Activated T-helper 17 cell treated with anti-CD3 and anti-CD28 coated beads, Interleukin-2, amount 50 U/mL, for 72 hours (primary cell): ENCODE measurements at regions not wholly inside any gene's neighbourhood (a gene's known extent, or its start where the extent isn't known, plus 50 kb on each side); places are given as distances from the start of the nearest gene placed in this dataset.

Experiments used
- ATAC-seq: fragments of 150-1000 bp; cut with Tn5 transposase; replicated peaks from 2 replicates; pipeline ENCODE4 v1.10.0; 2021; ENCODE audit warnings: mild to moderate bottlenecking, moderate library complexity
- H3K27ac Mint-ChIP-seq: one replicate; pipeline ENCODE4 v1.8.0; 2022; ENCODE audit warnings: mixed read lengths
- H3K27me3 Mint-ChIP-seq: one replicate; pipeline ENCODE4 v1.8.0; 2022; ENCODE audit warnings: mixed read lengths
- H3K36me3 Mint-ChIP-seq: one replicate; pipeline ENCODE4 v1.8.0; 2022; ENCODE audit warnings: low read depth, mild to moderate bottlenecking, mixed read lengths
- H3K4me1 Mint-ChIP-seq: one replicate; pipeline ENCODE4 v1.8.0; 2022; ENCODE audit warnings: mixed read lengths
- H3K4me3 Mint-ChIP-seq: one replicate; pipeline ENCODE4 v1.8.0; 2022; ENCODE audit warnings: mild to moderate bottlenecking, mixed read lengths
- H3K9me3 Mint-ChIP-seq: one replicate; pipeline ENCODE4 v1.8.0; 2022; ENCODE audit warnings: mixed read lengths

DNA sequence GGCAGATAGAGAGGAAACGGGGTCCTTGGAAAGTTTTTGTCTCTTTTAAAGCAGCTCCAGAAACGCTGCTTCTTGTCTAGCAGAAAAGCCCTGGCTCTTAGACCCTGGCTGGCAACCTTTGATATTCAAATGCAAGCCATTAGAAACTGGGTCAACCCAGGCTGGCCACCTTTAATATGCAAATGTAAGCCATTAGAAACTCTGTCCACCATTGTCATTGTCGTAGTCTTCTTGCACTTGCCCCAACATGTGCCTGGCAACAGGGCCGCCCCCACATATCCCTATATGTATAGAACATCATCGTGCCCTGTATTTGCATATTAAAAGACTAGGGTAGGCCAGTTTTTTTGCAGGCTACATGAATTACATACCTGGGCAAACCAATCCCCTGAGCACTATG lies 621.3 kb upstream of the DPP6 start:
- H3K9me3 Mint-ChIP-seq = peaks cover 2% of the 10 kb centered on the region
- H3K27me3 Mint-ChIP-seq = no peaks in the 10 kb centered on the region
- H3K4me3 Mint-ChIP-seq = no peak overlapping the region
- no peak for ATAC-seq
- H3K36me3 Mint-ChIP-seq = no peaks in the 10 kb centered on the region
- no peaks in the 10 kb centered on the region for H3K4me1 Mint-ChIP-seq
- H3K27ac Mint-ChIP-seq = no peak overlapping the region

DNA sequence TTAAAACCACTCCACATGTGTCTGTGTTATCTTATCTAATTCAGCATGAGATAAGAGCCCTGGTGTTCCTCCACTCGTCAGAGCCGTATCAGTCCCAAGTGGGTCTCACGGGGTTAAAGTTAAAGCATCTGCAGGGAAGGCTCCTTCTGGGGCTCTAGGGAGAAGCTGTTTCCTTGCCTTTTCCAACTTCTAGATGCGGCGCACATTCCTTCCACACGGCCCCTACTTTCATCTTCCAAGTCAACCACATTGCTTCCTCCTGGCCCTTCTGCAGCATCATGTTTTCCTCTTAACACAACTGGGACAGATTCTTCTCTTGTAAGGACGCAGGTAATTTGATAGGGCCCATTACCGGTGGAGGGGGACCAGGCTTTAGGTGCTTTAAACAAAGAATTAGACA lies 620.1 kb upstream of the DPP6 start:
- Mint-ChIP-seq H3K27me3 (no peaks in the 10 kb centered on the region), H3K9me3 (peaks cover 3% of the 10 kb centered on the region)
- no peak for ATAC-seq

DNA sequence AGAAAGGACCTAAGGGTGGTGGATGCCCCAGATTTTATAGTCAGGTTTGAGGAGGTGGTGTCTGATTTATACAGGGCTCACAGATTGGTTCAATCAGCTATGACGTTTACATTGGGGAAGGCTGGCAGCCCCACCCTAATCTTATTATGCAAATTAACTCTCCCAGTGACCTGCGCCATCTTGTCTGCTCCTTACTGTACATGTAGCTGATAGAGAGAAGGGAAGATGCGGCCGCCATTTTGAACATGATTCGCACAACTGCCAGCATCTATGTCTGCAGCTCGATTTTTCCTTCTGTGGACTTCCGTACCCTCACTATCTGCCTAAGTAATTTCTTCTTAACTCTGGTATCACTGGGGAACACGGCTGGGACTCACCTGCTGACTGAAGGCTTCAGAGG lies 619.0 kb upstream of the DPP6 start:
- no peaks in the 10 kb centered on the region for H3K36me3 Mint-ChIP-seq
- no peak overlapping the region for H3K4me3 Mint-ChIP-seq
- no peak overlapping the region for H3K27ac Mint-ChIP-seq
- no peaks in the 10 kb centered on the region for H3K27me3 Mint-ChIP-seq
- ATAC-seq = no peak
- no peaks in the 10 kb centered on the region for H3K4me1 Mint-ChIP-seq
- H3K9me3 Mint-ChIP-seq = peaks cover 3% of the 10 kb centered on the region

More for the DNA sequence above, 620.1 kb upstream of the DPP6 start:
- Mint-ChIP-seq H3K4me3 (no peak overlapping the region), H3K4me1 (no peaks in the 10 kb centered on the region), H3K36me3 (no peaks in the 10 kb centered on the region), H3K27ac (no peak overlapping the region)

DNA sequence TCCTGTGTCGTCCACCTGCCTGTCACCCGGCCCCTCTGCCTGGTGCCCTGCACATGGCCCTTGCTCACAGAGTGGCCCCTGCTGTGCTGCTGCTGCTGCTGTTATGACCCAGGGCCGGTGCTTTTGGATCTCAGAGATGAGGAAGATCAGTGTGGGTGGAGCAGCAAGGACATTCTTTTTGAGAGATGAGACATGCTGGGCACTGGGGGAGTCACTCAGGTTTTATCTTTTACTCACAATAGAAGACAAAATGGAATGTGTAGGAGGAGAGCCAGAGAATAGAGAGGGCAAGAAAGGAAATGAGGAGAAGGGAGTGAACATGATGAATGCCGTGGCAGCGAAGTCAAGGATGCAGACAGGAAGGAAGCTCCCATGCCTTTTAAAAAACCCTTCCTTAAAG lies 611.5 kb upstream of the DPP6 start:
- no peaks in the 10 kb centered on the region for H3K36me3 Mint-ChIP-seq
- ATAC-seq = no peak
- no peak overlapping the region for H3K27ac Mint-ChIP-seq
- no peaks in the 10 kb centered on the region for H3K4me1 Mint-ChIP-seq
- no peaks in the 10 kb centered on the region for H3K27me3 Mint-ChIP-seq
- H3K9me3 Mint-ChIP-seq = peaks cover 3% of the 10 kb centered on the region
- no peak overlapping the region for H3K4me3 Mint-ChIP-seq

DNA sequence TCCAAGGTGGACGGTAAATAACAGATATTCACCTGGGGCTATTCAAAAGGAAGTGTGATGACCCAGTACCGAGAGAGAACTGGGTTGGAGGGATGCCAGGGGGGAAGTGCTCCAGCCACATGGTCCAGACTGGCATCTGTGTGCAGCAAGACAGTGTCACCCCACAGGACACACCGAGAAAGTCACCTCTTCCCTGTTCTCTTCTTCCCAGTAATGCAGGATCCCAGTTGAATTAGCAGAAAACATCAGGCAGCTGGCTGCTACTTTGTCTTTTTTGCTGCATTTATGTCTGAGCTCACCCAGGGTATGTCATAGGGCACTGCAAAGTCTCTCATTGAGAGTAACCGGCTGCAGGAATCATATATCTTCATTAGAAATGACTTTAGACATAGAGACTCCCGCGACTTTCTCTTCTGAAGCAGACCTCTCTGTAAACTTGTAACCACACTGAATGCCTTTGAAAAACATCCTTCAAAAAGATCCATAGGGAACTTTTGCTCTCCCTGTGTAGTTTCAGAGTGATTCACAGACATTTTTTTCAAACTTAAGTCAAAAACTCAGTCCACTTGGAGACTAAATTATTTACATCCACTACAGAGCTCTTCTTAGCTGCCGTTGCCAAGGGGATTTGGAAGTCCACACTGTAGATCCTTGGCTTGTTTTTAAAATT lies 609.0 kb upstream of the DPP6 start:
- Mint-ChIP-seq H3K27ac (no peak overlapping the region), H3K4me1 (no peaks in the 10 kb centered on the region), H3K9me3 (no peaks in the 10 kb centered on the region), H3K4me3 (no peak overlapping the region), H3K27me3 (no peaks in the 10 kb centered on the region), H3K36me3 (no peaks in the 10 kb centered on the region)
- no peak for ATAC-seq

DNA sequence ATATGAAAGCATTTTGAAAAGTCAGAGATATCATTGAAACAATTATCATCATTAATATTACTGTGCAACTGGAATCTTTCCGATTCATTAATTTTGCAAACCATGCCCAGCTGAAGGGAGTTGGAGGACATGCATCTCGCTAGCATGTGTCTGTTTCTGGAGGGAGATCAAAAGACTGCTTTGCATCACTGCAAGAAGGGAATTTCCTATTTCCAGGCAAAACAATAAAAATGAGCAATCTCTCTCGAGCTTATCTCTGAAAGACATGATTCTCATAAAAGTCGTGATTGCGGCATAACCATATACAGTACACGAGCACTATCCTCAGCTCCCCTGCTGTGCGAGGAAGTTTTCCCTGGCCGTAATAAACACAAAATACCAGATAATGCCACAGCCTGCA lies 607.6 kb upstream of the DPP6 start:
- no peak for ATAC-seq
- Mint-ChIP-seq H3K4me1 (no peaks in the 10 kb centered on the region), H3K36me3 (no peaks in the 10 kb centered on the region), H3K27ac (no peak overlapping the region), H3K27me3 (no peaks in the 10 kb centered on the region), H3K9me3 (no peaks in the 10 kb centered on the region), H3K4me3 (no peak overlapping the region)

DNA sequence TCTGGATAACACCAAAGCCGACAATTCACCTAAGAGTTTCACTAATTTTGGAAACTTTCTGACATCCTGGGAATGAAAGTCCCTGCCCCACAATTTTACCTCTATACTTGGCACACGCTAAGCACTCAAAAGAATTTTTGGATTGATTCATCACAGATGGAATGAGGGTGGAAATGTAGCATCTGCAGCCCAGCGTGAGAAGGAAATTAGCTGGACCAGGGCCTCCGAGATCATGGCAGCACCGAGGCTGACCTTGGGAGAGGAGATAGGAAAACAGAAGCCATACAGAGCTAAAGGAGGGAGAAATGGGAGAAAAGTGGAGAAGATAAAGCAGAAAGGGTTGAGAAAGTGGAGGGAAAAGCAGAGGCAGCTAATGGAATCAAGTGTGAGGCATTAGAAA lies 606.6 kb upstream of the DPP6 start:
- no peak for ATAC-seq
- Mint-ChIP-seq H3K36me3 (no peaks in the 10 kb centered on the region), H3K27me3 (no peaks in the 10 kb centered on the region), H3K4me3 (no peak overlapping the region), H3K27ac (no peak overlapping the region), H3K9me3 (peaks cover 3% of the 10 kb centered on the region), H3K4me1 (no peaks in the 10 kb centered on the region)

DNA sequence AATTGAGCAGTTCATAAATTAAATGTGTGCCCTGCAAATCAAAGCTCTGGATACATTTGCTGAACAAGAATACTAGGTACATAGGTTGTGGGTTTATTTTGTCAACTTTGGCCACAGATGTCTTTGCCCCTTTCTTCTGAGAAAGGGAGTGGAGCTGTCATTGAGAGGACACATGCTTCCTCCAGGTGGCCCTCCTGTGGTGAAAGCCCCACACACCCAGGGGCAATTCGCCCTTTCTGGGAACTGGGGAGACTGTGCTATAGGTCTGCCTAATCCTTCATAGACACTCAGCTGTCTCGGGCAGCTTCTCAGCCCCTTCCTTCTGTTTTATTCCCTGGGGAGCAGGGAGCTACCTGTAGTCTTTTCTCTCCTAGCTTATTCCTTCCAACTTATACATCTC lies 605.7 kb upstream of the DPP6 start:
- Mint-ChIP-seq H3K4me3 (no peak overlapping the region), H3K27me3 (no peaks in the 10 kb centered on the region), H3K4me1 (no peaks in the 10 kb centered on the region), H3K9me3 (peaks cover 7% of the 10 kb centered on the region), H3K27ac (no peak overlapping the region), H3K36me3 (no peaks in the 10 kb centered on the region)
- no peak for ATAC-seq

DNA sequence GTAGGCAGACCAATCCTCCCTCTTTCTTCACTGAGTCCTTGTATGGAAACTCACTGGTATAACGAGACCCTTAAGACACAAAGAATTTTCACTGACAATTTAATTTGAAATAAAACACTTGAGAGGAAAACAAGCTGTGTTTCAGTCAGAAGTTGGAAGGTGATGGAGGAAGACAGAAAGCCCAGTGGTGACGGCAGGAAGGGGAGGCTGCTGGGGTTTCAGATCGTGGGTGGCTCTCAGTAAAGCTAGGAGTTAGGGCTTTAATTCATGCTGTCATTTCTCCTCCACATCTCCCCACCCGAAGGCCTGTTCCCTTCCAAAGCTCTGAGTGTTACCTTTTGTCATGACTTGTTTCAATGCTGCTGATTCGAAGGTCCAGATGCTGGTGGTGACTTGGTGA lies 605.2 kb upstream of the DPP6 start:
- no peaks in the 10 kb centered on the region for H3K27me3 Mint-ChIP-seq
- peaks cover 7% of the 10 kb centered on the region for H3K9me3 Mint-ChIP-seq
- ATAC-seq = no peak
- H3K4me3 Mint-ChIP-seq = no peak overlapping the region
- no peak overlapping the region for H3K27ac Mint-ChIP-seq
- H3K4me1 Mint-ChIP-seq = no peaks in the 10 kb centered on the region
- no peaks in the 10 kb centered on the region for H3K36me3 Mint-ChIP-seq

DNA sequence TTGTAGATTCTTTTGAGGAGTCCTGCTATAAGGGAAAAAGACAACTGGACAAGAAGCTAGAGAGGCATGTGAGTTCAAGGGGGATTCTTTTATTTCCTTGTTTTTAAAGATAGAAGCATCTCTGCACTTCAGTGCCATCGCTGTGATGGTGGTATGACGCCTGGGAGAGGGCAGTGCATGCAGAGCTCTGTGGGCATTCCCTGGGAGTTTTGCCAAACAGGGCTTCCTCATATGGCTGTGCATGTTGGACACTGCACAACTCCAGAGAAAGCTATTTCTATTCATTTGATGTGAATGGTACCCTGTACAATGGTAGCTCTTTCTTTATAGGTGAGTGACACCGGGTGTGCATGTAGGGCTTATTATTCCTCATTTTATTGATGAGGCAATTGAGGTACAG lies 599.5 kb upstream of the DPP6 start:
- Mint-ChIP-seq H3K27me3 (peaks cover 4% of the 10 kb centered on the region), H3K27ac (no peak overlapping the region), H3K9me3 (peaks cover 14% of the 10 kb centered on the region), H3K4me1 (no peaks in the 10 kb centered on the region), H3K4me3 (no peak overlapping the region), H3K36me3 (no peaks in the 10 kb centered on the region)
- no peak for ATAC-seq

DNA sequence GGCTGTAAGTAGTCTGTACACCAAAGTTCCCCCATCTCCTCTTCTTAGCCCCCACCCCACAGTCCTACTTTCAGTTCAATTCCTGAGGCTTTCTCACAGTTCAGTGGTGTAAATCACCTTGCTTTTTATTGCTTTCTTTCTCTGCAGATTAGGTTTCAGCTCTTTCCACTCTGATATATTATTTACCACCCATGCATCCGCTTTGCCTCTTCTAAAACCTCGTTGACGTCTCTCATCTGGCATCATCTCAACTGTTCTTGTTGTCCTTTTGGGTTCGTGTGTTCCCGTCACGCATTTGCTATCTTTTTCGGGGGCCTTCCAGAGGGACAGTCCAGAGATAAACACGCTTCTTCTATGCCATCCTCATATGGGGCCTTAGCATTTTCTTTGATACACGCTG lies 597.9 kb upstream of the DPP6 start:
- H3K9me3 Mint-ChIP-seq = peaks cover 14% of the 10 kb centered on the region

DNA sequence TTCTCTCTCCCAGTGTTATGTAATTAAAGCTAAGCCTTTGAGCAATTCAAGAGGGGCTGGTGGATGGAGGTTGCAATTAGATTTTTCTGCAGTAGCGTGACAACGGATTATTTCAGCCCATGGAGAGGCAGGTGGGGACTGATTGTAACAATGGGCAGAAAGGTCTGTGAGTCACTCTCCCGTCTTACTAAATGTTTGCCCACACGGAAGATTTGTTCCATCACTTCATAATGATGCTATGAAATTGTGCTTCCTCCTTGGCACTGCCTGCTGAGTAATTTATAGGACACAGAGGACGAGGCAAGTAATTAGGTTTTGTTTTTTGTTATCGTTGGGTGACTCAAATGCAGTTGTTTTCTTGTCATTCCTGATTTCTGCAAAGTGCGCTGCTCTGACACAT lies 594.5 kb upstream of the DPP6 start:
- no peaks in the 10 kb centered on the region for H3K36me3 Mint-ChIP-seq
- H3K9me3 Mint-ChIP-seq = peaks cover 17% of the 10 kb centered on the region
- no peak for ATAC-seq
- peaks cover 4% of the 10 kb centered on the region for H3K27me3 Mint-ChIP-seq
- no peak overlapping the region for H3K27ac Mint-ChIP-seq
- H3K4me3 Mint-ChIP-seq = no peak overlapping the region
- no peaks in the 10 kb centered on the region for H3K4me1 Mint-ChIP-seq

More for the DNA sequence above, 597.9 kb upstream of the DPP6 start:
- H3K4me1 Mint-ChIP-seq = no peaks in the 10 kb centered on the region
- H3K36me3 Mint-ChIP-seq = no peaks in the 10 kb centered on the region
- ATAC-seq = no peak
- H3K27ac Mint-ChIP-seq = no peak overlapping the region
- no peak overlapping the region for H3K4me3 Mint-ChIP-seq
- peaks cover 4% of the 10 kb centered on the region for H3K27me3 Mint-ChIP-seq

DNA sequence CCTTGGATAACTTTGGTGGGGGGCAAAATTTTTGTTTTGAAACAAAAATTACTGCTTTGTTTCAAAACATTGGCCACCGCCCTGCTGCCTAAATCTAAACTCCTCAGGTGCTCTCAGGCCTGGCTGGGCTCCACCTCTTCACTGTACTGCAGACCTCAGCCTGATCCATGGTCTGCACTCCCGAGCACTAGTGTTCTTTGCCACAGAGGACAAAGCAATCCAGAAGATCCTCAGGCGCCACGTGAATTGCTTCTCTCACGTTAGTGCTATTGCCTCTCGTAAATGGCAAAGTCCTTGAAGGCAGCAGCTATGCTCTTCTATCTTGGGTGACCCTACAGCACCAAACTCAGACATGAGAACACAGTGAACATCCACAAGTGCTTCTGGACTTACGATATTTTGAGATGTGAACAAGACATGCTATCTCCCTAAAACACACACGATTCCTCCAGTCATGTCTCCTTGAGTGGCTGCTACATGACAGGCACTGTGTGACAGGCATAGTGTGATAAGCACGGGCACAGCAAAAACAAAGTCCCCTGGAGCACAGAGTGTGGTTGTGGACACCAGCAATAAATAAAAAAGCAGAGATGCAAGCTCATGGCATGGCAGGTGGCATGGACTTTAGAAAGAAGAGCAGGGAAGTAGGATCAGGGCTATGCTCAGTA lies 582.1 kb upstream of the DPP6 start:
- Mint-ChIP-seq H3K27ac (no peak overlapping the region), H3K36me3 (no peaks in the 10 kb centered on the region), H3K9me3 (peaks cover under 1% of the 10 kb centered on the region), H3K4me3 (no peak overlapping the region), H3K4me1 (no peaks in the 10 kb centered on the region), H3K27me3 (no peaks in the 10 kb centered on the region)
- no peak for ATAC-seq

DNA sequence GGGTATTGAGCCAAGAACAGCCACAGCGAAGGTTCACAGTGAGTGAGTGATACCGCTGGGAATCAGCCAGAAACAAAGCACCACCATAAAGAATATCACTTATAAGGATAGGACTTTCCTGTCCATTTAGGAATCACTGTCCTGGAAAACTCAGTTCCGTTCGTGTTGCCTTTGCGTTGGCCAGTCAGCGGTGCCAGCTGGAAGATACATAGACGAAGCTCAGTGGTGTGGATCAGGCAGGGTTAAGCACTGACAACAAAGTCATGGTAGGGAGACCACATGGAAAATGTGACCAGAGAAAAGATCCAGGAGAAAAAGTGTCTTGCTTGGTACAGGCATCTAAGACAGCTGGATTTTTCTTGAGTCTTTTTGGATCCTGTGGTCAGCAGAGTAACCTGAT lies 579.7 kb upstream of the DPP6 start:
- ATAC-seq = no peak
- H3K4me1 Mint-ChIP-seq = no peaks in the 10 kb centered on the region
- no peaks in the 10 kb centered on the region for H3K27me3 Mint-ChIP-seq
- H3K36me3 Mint-ChIP-seq = no peaks in the 10 kb centered on the region
- no peak overlapping the region for H3K27ac Mint-ChIP-seq
- H3K4me3 Mint-ChIP-seq = no peak overlapping the region
- H3K9me3 Mint-ChIP-seq = no peaks in the 10 kb centered on the region

DNA sequence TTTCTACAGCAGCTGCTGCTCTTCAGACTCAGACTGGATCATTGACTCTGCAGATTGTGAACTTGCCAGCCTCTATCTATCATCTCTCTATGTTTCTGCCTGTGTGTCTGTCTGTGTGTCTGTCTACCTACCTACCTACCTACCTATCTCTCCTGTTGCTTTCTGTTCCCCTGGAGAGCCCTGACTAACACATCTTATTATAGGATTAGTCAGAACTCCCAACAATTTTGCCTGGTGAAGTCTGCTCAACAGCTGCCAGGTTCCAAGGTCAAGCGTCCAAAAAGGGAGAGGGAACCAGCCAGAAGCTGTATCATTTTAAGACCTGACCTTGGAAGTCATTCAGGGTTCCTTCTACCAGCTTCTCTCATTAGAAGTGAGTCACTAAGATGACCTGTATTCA lies 579.0 kb upstream of the DPP6 start:
- no peak overlapping the region for H3K4me3 Mint-ChIP-seq
- no peaks in the 10 kb centered on the region for H3K36me3 Mint-ChIP-seq
- no peak overlapping the region for H3K27ac Mint-ChIP-seq
- ATAC-seq = no peak
- H3K27me3 Mint-ChIP-seq = no peaks in the 10 kb centered on the region
- no peaks in the 10 kb centered on the region for H3K9me3 Mint-ChIP-seq
- no peaks in the 10 kb centered on the region for H3K4me1 Mint-ChIP-seq

DNA sequence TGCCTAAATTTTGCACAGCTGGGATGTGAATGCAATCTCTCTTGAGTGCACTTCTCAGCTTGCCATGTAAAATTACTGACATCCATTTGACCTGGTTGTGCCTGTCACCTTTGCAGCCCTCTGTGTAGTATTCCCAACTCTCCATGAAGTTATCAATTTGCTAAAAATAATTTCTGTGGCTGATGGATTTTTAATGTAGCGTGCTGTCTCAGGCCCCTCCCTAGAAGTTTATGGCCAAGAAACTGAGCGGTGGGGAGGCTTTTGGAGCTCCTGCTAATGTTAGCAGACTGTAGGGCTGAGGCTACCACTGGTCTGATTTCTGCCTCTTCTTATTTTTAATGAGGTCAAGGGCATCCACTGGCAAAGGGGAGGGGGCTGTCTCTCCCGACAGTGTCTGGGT lies 577.0 kb upstream of the DPP6 start:
- Mint-ChIP-seq H3K9me3 (peaks cover 4% of the 10 kb centered on the region), H3K36me3 (no peaks in the 10 kb centered on the region)

More for the DNA sequence above, 577.0 kb upstream of the DPP6 start:
- H3K27me3 Mint-ChIP-seq = no peaks in the 10 kb centered on the region
- H3K4me1 Mint-ChIP-seq = no peaks in the 10 kb centered on the region
- H3K27ac Mint-ChIP-seq = no peak overlapping the region
- no peak overlapping the region for H3K4me3 Mint-ChIP-seq
- no peak for ATAC-seq
